ENCODE measurements at regions not wholly inside any gene's neighbourhood (a gene's known extent, or its start where the extent isn't known, plus 50 kb on each side); places are given as distances from the start of the nearest gene placed in this dataset.

GRCh38 chr5:82747986-82748385 lies 329.2 kb downstream of the TMEM167A start:
- TF ChIP-seq CTCF (IDR thresholded peaks at IDR 0.05) (no peak), POLR2AphosphoS5 (IDR thresholded peaks at IDR 0.05) (no peak), POLR2A (IDR thresholded peaks at IDR 0.05) (no peak)
